BLaER1 (cell line): ENCODE measurements at regions not wholly inside any gene's neighbourhood (a gene's known extent, or its start where the extent isn't known, plus 50 kb on each side); places are given as distances from the start of the nearest gene placed in this dataset.

Experiments
- H3K27ac ChIP-seq: shearing (Covaris generic); formaldehyde crosslinking; 2 replicates; pipeline ENCODE4 v1.8.1; 2022
- H3K27me3 ChIP-seq: shearing (Covaris generic); formaldehyde crosslinking; 2 replicates; pipeline ENCODE4 v1.8.1; 2022
- H3K36me3 ChIP-seq: shearing (Covaris generic); formaldehyde crosslinking; 2 replicates; pipeline ENCODE4 v1.8.1; 2022
- H3K4me1 ChIP-seq: shearing (Covaris generic); formaldehyde crosslinking; 2 replicates; pipeline ENCODE4 v1.8.1; 2022
- H3K4me2 ChIP-seq: shearing (Covaris generic); formaldehyde crosslinking; 2 replicates; pipeline ENCODE4 v1.8.1; 2022
- H3K4me3 ChIP-seq: shearing (Covaris generic); formaldehyde crosslinking; 2 replicates; pipeline ENCODE4 v1.8.1; 2022
- H3K9ac ChIP-seq: shearing (Covaris generic); formaldehyde crosslinking; 2 replicates; pipeline ENCODE4 v1.8.1; 2022
- H3K9me3 ChIP-seq: shearing (Covaris generic); formaldehyde crosslinking; 2 replicates; pipeline ENCODE4 v1.8.1; 2022
- H4K20me1 ChIP-seq: shearing (Covaris generic); formaldehyde crosslinking; 2 replicates; pipeline ENCODE4 v1.8.1; 2022
- Cebpa-rat ChIP-seq: shearing (Covaris generic); IDR thresholded peaks from 2 replicates; pipeline ENCODE4 v1.8.1; 2022

DNA sequence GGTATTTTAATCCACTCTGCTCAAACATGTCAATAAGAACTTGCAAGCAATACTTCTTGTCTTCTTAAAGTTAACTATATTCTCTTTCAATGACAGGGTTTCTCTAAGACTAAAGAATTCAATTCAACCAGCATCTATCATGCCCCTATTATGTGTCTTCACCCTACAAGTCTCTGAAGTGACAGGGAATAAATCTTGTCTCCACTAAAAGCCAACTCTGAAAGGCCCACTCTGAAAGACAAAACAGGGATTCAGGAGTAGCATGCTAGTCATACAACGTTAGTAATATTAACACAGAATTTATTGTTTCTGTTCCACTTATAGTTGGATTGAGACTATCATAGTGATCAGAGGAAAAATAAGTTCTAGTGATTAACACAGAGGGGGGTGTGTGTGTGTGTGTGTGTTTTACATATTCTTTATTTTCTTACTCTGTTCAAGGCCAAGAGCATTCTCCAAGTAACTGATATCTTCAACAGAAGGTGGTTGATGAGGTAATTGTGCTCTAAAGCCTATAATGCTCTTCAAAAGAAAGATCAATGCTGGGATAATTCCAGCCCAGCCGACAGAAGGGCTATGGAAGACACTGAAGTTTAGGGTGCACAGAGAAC lies 122.4 kb upstream of the DCLK2 start:
- no peak overlapping the region for H3K4me2 ChIP-seq
- H3K4me1 ChIP-seq: no peaks in the 10 kb centered on the region
- H3K9ac ChIP-seq: no peak overlapping the region
- H3K27ac ChIP-seq: no peak overlapping the region
- no peak overlapping the region for H3K4me3 ChIP-seq
- no peaks in the 10 kb centered on the region for H3K36me3 ChIP-seq
- no peaks in the 10 kb centered on the region for H4K20me1 ChIP-seq
- no peaks in the 10 kb centered on the region for H3K27me3 ChIP-seq
- TF ChIP-seq Cebpa-rat: no peak
- no peaks in the 10 kb centered on the region for H3K9me3 ChIP-seq

DNA sequence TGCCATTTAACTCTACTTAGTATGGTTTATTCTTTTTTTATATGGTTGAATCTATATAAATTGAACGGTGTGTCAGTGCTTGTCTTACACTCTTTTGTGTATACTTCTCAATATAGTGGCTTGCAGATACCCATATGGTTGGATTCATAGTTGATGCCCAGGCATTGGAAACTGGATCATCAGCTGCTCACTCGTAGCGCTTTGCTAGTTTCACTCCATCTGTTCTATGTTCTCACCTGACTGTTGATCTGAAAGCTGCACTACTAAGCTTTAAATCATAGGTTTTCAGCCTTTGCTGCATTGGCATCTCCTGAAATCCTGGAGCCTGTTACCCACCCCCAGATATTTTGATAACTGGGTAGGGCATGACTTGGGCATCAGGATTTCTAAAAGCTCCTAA lies 121.6 kb upstream of the DCLK2 start:
- Histone ChIP-seq H3K36me3 (no peaks in the 10 kb centered on the region), H3K27ac (no peak overlapping the region), H3K9me3 (no peaks in the 10 kb centered on the region), H3K4me3 (no peak overlapping the region), H3K4me2 (no peak overlapping the region), H4K20me1 (no peaks in the 10 kb centered on the region), H3K9ac (no peak overlapping the region), H3K4me1 (no peaks in the 10 kb centered on the region), H3K27me3 (no peaks in the 10 kb centered on the region)
- TF ChIP-seq Cebpa-rat: no peak

DNA sequence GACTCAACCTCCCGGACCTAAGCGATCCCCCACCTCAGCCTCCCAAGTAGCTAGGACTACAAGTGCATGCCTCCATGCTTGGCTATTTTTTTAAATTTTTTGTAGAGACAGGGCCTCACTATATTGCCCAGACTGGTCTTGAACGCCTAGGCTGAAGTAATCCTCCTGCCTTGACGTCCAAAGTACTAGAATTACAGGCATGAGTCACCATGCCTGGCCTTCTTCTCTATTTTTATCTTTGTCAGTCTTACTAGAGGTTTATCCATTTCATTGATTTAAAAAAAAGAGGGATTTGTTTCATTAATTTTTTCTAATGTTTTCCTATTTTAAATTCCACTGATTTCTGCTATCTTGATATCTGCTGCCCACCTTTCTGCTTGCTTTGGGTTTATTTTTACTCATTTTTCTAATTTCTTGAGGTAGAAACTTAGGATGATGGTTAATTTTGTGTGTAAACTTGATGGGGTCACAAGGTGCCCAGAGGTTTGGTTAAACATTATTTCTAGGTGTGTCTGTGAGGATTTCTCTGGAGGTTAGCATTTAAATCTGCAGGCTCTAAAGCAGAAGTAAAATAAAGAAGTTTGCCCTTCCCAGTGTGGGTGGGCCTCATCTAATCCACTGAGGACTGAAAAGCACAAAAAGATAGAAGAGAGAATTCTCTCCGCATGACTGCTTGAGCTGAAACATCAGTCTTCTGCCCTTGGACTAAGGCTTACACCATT lies 116.2 kb upstream of the DCLK2 start:
- H3K36me3 ChIP-seq: no peaks in the 10 kb centered on the region
- no peak overlapping the region for H3K4me3 ChIP-seq
- no peaks in the 10 kb centered on the region for H3K9me3 ChIP-seq
- H3K27ac ChIP-seq: no peak overlapping the region
- H3K4me1 ChIP-seq: no peaks in the 10 kb centered on the region
- H4K20me1 ChIP-seq: no peaks in the 10 kb centered on the region
- no peaks in the 10 kb centered on the region for H3K27me3 ChIP-seq
- H3K9ac ChIP-seq: no peak overlapping the region
- TF ChIP-seq Cebpa-rat: no peak
- no peak overlapping the region for H3K4me2 ChIP-seq

DNA sequence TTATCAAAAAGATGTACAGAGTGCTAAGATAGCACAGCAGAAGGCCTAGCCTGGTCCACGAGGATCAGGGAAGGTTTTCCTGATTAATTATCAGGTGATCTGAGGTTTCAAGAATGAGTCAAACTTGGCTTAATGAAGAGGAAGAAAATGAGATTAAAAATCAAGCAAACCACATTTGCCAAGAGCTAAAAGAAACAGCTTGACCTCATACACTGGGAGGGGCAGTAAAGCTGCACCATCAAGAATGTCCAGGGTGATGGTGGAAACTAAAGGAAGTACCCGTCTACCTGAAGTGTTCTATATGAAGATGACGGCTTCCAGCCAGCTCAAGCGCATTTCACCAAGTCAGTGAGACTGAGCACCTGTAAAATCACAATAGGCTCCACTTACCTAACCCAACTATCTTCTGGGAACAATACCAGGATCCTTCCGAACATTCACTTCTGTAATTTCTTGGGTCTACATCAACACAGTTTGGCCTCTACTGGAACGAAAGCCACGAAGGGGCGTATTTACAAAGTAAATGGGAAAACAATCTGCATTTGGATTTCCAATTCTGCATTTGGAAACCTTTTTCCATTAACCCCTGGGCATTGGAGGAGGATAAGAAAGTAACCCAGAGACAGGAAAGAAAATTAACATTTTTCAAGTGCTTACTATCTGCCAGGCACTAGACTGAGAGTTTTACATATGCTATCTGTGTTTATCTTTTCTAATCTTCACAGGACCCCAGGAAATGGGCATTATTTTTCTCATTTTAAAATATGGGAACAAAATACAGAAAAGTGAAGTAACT lies 114.0 kb upstream of the DCLK2 start:
- Histone ChIP-seq H3K4me3 (no peak overlapping the region), H3K27ac (no peak overlapping the region), H4K20me1 (no peaks in the 10 kb centered on the region), H3K4me2 (no peak overlapping the region), H3K9me3 (no peaks in the 10 kb centered on the region), H3K9ac (no peak overlapping the region), H3K4me1 (no peaks in the 10 kb centered on the region), H3K27me3 (no peaks in the 10 kb centered on the region), H3K36me3 (no peaks in the 10 kb centered on the region)
- TF ChIP-seq Cebpa-rat: no peak

DNA sequence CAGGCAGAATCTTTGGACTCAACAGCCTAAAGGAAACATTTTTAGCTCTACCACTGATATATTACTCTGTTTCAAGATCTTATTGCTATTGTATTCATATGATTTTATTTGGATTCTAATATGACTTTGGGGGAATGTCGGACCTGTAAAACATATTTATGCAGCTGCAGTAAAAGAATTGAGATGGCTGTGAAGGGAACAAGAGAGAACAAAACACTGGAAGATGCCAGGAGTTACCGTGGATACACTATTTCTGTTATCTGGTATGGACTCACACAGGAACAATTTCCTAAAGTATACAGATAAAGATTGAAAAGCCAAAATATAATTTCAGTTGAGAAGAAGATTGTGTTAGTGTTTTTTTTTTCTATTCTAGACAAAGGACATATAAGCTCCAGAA lies 113.0 kb upstream of the DCLK2 start:
- no peak overlapping the region for H3K4me2 ChIP-seq
- H3K9ac ChIP-seq: no peak overlapping the region
- no peak overlapping the region for H3K27ac ChIP-seq
- TF ChIP-seq Cebpa-rat: no peak
- H3K27me3 ChIP-seq: no peaks in the 10 kb centered on the region
- H3K4me3 ChIP-seq: no peak overlapping the region
- H3K9me3 ChIP-seq: no peaks in the 10 kb centered on the region
- no peaks in the 10 kb centered on the region for H3K36me3 ChIP-seq
- H3K4me1 ChIP-seq: no peaks in the 10 kb centered on the region
- no peaks in the 10 kb centered on the region for H4K20me1 ChIP-seq

DNA sequence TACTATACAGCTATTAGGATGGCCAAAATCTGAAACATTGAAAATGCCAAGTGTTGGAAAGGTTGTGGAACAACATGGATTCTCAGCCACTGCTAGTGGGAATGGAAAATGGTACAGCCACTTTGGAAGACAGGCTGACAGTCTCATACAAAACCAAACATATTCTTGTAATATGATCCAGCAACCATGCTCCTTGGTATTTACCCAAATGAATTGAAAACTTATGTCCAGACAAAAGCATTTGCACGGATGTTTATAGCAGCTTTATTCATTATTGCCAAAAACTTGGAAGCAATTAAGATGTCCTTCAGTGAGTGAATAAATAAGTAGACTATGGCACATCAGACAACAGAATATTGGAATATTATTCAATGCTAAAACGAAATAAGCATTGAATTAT lies 105.8 kb upstream of the DCLK2 start:
- TF ChIP-seq Cebpa-rat: no peak
- no peaks in the 10 kb centered on the region for H3K27me3 ChIP-seq
- no peak overlapping the region for H3K9ac ChIP-seq
- H3K4me2 ChIP-seq: no peak overlapping the region
- no peak overlapping the region for H3K27ac ChIP-seq
- no peaks in the 10 kb centered on the region for H3K4me1 ChIP-seq
- H3K4me3 ChIP-seq: no peak overlapping the region
- H3K9me3 ChIP-seq: no peaks in the 10 kb centered on the region
- no peaks in the 10 kb centered on the region for H3K36me3 ChIP-seq
- no peaks in the 10 kb centered on the region for H4K20me1 ChIP-seq

DNA sequence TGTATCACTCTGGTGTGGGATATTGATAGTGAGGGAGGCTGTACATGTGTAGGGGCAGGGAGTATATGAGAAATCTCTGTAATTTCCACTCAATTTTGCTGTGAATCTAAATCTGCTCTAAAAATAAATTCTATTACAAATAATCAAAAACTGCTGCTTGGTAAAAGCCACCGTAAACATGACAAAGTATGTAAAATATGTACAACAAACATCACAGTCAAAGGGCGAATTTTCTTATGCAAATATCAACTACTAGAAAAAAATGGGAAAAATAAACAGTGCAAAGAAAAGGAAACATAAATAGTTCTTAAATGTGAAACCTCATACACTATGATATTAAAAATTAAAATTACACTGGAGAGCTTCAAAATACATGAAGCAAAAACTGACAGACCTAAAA lies 105.1 kb upstream of the DCLK2 start:
- Histone ChIP-seq H3K4me3 (no peak overlapping the region), H3K9me3 (no peaks in the 10 kb centered on the region), H3K4me1 (no peaks in the 10 kb centered on the region), H3K27me3 (no peaks in the 10 kb centered on the region), H4K20me1 (no peaks in the 10 kb centered on the region), H3K4me2 (no peak overlapping the region), H3K36me3 (no peaks in the 10 kb centered on the region), H3K9ac (no peak overlapping the region), H3K27ac (no peak overlapping the region)
- TF ChIP-seq Cebpa-rat: no peak

DNA sequence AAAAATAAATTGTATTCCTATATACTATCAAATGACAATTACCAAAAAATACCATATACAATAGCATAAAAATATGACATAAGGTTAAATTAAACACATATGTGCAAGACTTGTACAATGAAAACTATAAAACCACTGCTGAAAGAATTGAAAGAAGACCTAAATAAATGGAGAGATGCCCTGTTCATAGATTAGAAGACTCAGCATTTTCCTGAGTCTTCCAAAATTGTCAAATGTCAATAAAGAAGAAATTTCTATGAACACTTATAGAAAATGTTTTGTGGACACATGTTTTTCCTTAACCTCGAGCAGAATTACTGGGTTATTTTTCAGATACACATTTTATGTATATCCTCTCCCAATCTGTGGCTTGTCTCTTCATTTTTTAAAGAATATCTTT lies 103.1 kb upstream of the DCLK2 start:
- no peaks in the 10 kb centered on the region for H4K20me1 ChIP-seq

DNA sequence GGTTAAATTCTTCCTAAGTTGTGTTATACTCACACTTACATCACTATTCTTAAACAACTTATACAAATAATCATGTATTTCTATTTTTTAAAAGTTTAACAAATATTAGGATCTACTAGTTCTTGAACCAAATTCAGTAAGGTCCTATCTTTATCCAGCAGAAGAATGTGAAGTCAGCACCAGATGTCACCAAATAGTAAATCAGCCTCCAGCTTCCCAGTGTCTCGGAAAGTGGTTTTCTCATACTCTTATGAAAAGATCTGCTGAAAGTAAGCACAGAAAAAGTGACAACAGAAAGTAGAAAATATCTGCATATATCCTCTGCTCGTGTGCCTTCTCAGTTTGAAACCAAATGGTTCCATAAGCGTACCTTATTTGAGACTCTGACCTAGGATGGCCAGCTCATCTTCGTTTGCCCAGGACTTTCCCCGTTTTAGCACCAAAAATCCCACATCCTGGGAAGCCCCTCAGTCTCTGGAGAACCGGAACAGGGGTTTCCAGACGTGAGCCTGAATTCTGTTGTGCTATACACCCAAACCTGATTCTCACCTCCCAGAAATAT lies 98.0 kb upstream of the DCLK2 start:
- H3K4me2 ChIP-seq: no peak overlapping the region
- no peak for TF ChIP-seq Cebpa-rat
- H3K27ac ChIP-seq: no peak overlapping the region
- H3K4me3 ChIP-seq: no peak overlapping the region
- no peaks in the 10 kb centered on the region for H3K36me3 ChIP-seq
- no peaks in the 10 kb centered on the region for H3K9me3 ChIP-seq
- H3K4me1 ChIP-seq: no peaks in the 10 kb centered on the region
- no peaks in the 10 kb centered on the region for H3K27me3 ChIP-seq
- H3K9ac ChIP-seq: no peak overlapping the region
- no peaks in the 10 kb centered on the region for H4K20me1 ChIP-seq

More for the DNA sequence above, 103.1 kb upstream of the DCLK2 start:
- Histone ChIP-seq H3K4me2 (no peak overlapping the region), H3K9me3 (no peaks in the 10 kb centered on the region), H3K4me3 (no peak overlapping the region), H3K9ac (no peak overlapping the region), H3K27me3 (no peaks in the 10 kb centered on the region), H3K36me3 (no peaks in the 10 kb centered on the region), H3K4me1 (no peaks in the 10 kb centered on the region), H3K27ac (no peak overlapping the region)
- TF ChIP-seq Cebpa-rat: no peak

DNA sequence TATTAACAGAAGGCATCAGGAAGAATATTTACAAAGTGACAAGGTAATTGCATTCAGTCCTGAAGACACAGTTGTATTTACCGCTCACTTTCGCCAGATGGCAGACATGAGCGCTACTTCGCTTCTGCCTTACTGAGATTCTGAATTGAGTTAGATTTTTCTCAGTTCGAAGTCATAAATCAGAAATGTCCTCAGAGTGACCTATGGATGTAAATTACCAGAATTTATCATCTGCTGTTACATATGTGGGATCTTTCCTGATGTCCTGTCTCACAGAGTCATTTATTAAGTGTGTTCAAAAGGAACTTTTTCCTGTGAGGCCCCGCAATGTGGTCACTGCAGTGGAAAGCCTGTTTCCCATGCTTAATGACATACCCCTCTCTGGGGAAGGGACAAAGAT lies 97.3 kb upstream of the DCLK2 start:
- no peaks in the 10 kb centered on the region for H4K20me1 ChIP-seq
- no peak overlapping the region for H3K9ac ChIP-seq
- H3K4me2 ChIP-seq: no peak overlapping the region
- no peak overlapping the region for H3K4me3 ChIP-seq
- TF ChIP-seq Cebpa-rat: no peak
- no peaks in the 10 kb centered on the region for H3K9me3 ChIP-seq
- H3K36me3 ChIP-seq: no peaks in the 10 kb centered on the region
- no peak overlapping the region for H3K27ac ChIP-seq
- no peaks in the 10 kb centered on the region for H3K27me3 ChIP-seq
- H3K4me1 ChIP-seq: no peaks in the 10 kb centered on the region
